ENCODE measurements at regions not wholly inside any gene's neighbourhood (a gene's known extent, or its start where the extent isn't known, plus 50 kb on each side); places are given as distances from the start of the nearest gene placed in this dataset.
"Not testable (repeated sequence)": the region's sequence is repeated elsewhere in the genome, so short reads cannot be mapped to it uniquely, and the experiment has no call there.

- H3K27ac Mint-ChIP-seq; CTCF ChIA-PET; POLR2A ChIA-PET; H3K27me3 Mint-ChIP-seq; H3K36me3 Mint-ChIP-seq (ENCODE audit: low read depth); H3K4me3 Mint-ChIP-seq; DNase-seq; H3K4me1 Mint-ChIP-seq: not testable (repeated sequence)
- H3K9me3 Mint-ChIP-seq = peaks cover 11% of the 10 kb centered on the region
Observed at GRCh38 chr5:114844711-114845110, 325.0 kb downstream of the TRIM36 start.

GRCh38 chr5:114839360-114839759 is 330.3 kb downstream of the TRIM36 start:
- Mint-ChIP-seq H3K36me3 (ENCODE audit: low read depth) (no peaks in the 10 kb centered on the region), H3K9me3 (peaks cover 6% of the 10 kb centered on the region), H3K27me3 (no peaks in the 10 kb centered on the region), H3K4me3 (no peak overlapping the region), H3K4me1 (no peaks in the 10 kb centered on the region), H3K27ac (no peak overlapping the region)
- DNase-seq = no peak
- CTCF ChIA-PET = no interaction called here
- POLR2A ChIA-PET = no interaction called here

GRCh38 chr5:114838937-114839336 is 330.8 kb downstream of the TRIM36 start:
- H3K9me3 Mint-ChIP-seq = peaks cover 1% of the 10 kb centered on the region
- H3K36me3 Mint-ChIP-seq (ENCODE audit: low read depth) = no peaks in the 10 kb centered on the region
- no peaks in the 10 kb centered on the region for H3K27me3 Mint-ChIP-seq
- POLR2A ChIA-PET = no interaction called here
- H3K4me1 Mint-ChIP-seq = no peaks in the 10 kb centered on the region
- CTCF ChIA-PET = no interaction called here
- no peak for DNase-seq
- no peak overlapping the region for H3K4me3 Mint-ChIP-seq
- no peak overlapping the region for H3K27ac Mint-ChIP-seq

DNA sequence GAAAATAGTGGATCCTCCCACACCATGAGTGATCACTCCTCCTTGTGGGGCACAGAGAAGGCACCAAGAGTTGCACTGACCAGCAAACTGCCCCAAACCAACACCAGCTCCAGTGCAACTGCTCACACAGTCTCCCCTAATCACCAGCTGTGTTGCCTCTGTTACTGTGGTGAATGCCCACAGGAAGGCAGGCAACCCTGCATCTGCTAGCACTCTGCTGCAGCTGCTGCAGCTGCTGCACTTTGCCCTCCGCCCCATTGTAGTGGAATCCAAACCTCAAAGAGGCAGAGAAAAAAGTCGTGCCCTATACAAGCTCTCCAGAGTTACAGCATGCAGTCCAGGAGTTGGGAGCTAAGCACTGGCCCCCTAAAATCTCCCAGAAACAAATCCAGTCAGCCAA is 339.6 kb downstream of the TRIM36 start:
- no peak overlapping the region for H3K4me3 Mint-ChIP-seq
- H3K4me1 Mint-ChIP-seq = no peaks in the 10 kb centered on the region
- ChIA-PET CTCF (no interaction called here), POLR2A (no interaction called here)
- peaks cover 6% of the 10 kb centered on the region for H3K9me3 Mint-ChIP-seq
- H3K27ac Mint-ChIP-seq = no peak overlapping the region
- H3K27me3 Mint-ChIP-seq = no peaks in the 10 kb centered on the region
- DNase-seq = no peak
- no peaks in the 10 kb centered on the region for H3K36me3 Mint-ChIP-seq (ENCODE audit: low read depth)

- Mint-ChIP-seq H3K27ac (no peak overlapping the region), H3K36me3 (ENCODE audit: low read depth) (no peaks in the 10 kb centered on the region), H3K27me3 (no peaks in the 10 kb centered on the region), H3K4me1 (no peaks in the 10 kb centered on the region), H3K9me3 (peaks cover 8% of the 10 kb centered on the region), H3K4me3 (no peak overlapping the region)
- DNase-seq = no peak
- POLR2A ChIA-PET = no interaction called here
- CTCF ChIA-PET = no interaction called here
Observed at GRCh38 chr5:114822863-114823262, 346.8 kb downstream of the TRIM36 start.

DNA sequence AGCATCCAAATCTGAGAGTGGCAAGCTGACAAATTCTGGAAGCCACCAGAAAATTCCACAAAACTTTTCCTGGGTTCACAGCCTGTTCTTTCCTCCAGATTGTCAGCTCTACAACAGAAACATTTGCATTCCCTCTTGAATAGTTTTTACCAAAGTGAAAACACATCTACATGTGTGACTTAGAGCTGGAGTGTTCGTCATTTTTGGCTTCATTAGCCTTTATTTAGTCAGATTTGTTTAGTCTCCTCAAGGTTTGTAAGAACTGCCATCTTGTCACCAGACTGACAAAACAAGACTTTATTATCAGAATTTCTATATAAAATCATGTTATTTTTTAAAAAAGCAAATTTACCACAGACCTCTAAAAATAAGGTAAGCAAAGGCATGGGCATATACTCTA is 347.3 kb downstream of the TRIM36 start:
- Mint-ChIP-seq H3K27ac (no peak overlapping the region), H3K9me3 (peaks cover 8% of the 10 kb centered on the region), H3K36me3 (ENCODE audit: low read depth) (no peaks in the 10 kb centered on the region), H3K4me3 (no peak overlapping the region), H3K27me3 (no peaks in the 10 kb centered on the region), H3K4me1 (no peaks in the 10 kb centered on the region)
- ChIA-PET POLR2A (no interaction called here), CTCF (no interaction called here)
- DNase-seq = no peak

DNA sequence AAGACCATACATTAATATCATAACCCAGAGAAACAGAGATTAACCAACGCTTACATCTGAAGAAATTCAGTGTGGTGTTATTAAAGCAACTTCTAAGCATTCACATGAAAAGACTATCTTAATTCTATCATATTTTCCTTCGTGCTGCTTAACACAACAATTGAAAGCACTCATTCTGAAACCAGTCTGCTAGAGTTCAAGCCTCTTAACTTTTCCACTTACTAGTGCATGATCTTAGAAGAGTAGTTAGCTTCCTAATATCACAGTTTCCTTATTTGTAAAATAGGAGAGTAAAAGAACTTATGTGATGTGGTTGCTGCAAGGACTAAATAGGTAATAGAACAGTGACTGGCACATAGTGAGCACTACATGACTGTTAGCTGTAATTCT is 379.3 kb downstream of the TRIM36 start:
- H3K4me1 Mint-ChIP-seq = no peaks in the 10 kb centered on the region
- H3K4me3 Mint-ChIP-seq = no peak overlapping the region
- ChIA-PET POLR2A (no interaction called here), CTCF (no interaction called here)
- no peaks in the 10 kb centered on the region for H3K36me3 Mint-ChIP-seq (ENCODE audit: low read depth)
- H3K9me3 Mint-ChIP-seq = no peaks in the 10 kb centered on the region
- H3K27ac Mint-ChIP-seq = no peak overlapping the region
- DNase-seq = no peak
- H3K27me3 Mint-ChIP-seq = no peaks in the 10 kb centered on the region

GRCh38 chr5:114789773-114790402 is 379.8 kb downstream of the TRIM36 start:
- H3K36me3 Mint-ChIP-seq (ENCODE audit: low read depth) = no peaks in the 10 kb centered on the region
- POLR2A ChIA-PET = no interaction called here
- H3K4me3 Mint-ChIP-seq = no peak overlapping the region
- no peaks in the 10 kb centered on the region for H3K4me1 Mint-ChIP-seq
- CTCF ChIA-PET = no interaction called here
- no peaks in the 10 kb centered on the region for H3K9me3 Mint-ChIP-seq
- H3K27me3 Mint-ChIP-seq = no peaks in the 10 kb centered on the region
- no peak overlapping the region for H3K27ac Mint-ChIP-seq
- DNase-seq = no peak

DNA sequence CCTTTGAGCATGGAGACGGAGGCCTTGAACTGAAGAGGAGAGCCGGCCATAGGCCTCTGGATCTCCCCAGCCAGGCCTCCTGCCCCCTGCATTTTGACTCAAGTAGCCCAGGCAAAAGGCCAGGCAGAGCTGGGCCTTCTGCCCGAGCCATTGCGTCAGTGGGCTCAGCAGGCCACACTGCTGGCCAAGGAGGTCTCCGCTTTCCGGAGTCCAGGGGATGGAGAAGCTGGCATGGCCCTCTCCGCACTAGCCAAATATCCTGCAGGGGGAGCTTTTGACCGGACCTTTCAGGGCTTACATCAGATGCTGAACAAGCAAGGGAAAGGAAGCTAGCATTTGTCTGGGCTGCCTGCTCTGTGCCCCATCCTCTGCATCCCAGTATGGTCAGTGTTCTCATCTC is 386.8 kb downstream of the TRIM36 start:
- Mint-ChIP-seq H3K4me3 (no peak overlapping the region), H3K27me3 (no peaks in the 10 kb centered on the region), H3K4me1 (no peaks in the 10 kb centered on the region), H3K9me3 (no peaks in the 10 kb centered on the region), H3K36me3 (ENCODE audit: low read depth) (no peaks in the 10 kb centered on the region), H3K27ac (no peak overlapping the region)
- ChIA-PET POLR2A (no interaction called here), CTCF (no interaction called here)
- no peak for DNase-seq

DNA sequence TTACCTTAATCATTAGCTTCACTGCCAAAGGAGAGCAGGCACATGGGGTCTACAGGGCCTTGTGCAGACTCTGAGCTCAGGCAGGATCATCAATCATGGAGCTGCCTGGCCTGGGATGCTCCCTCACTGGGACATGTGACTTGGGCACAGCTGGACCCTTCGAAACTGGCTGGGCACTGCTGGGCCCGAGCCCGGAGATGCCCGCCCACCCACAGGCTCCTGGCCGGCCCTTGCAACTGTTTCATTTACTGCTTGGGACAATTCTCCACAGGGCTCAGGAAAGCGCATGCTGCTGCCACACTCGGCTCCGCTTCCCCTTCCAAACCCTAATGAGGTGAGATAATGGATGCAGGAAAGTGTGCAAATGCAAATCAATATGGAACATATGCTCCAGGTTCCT is 387.5 kb downstream of the TRIM36 start:
- H3K36me3 Mint-ChIP-seq (ENCODE audit: low read depth) = no peaks in the 10 kb centered on the region
- H3K4me3 Mint-ChIP-seq = no peak overlapping the region
- CTCF ChIA-PET = no interaction called here
- POLR2A ChIA-PET = no interaction called here
- DNase-seq = no peak
- no peaks in the 10 kb centered on the region for H3K9me3 Mint-ChIP-seq
- H3K27ac Mint-ChIP-seq = no peak overlapping the region
- no peaks in the 10 kb centered on the region for H3K27me3 Mint-ChIP-seq
- no peaks in the 10 kb centered on the region for H3K4me1 Mint-ChIP-seq

- no peak overlapping the region for H3K4me3 Mint-ChIP-seq
- no peak for DNase-seq
- H3K36me3 Mint-ChIP-seq (ENCODE audit: low read depth) = no peaks in the 10 kb centered on the region
- H3K27me3 Mint-ChIP-seq = no peaks in the 10 kb centered on the region
- CTCF ChIA-PET = no interaction called here
- H3K27ac Mint-ChIP-seq = no peak overlapping the region
- no peaks in the 10 kb centered on the region for H3K9me3 Mint-ChIP-seq
- no peaks in the 10 kb centered on the region for H3K4me1 Mint-ChIP-seq
- POLR2A ChIA-PET = no interaction called here
Observed at GRCh38 chr5:114780290-114780689, 389.4 kb downstream of the TRIM36 start.

DNA sequence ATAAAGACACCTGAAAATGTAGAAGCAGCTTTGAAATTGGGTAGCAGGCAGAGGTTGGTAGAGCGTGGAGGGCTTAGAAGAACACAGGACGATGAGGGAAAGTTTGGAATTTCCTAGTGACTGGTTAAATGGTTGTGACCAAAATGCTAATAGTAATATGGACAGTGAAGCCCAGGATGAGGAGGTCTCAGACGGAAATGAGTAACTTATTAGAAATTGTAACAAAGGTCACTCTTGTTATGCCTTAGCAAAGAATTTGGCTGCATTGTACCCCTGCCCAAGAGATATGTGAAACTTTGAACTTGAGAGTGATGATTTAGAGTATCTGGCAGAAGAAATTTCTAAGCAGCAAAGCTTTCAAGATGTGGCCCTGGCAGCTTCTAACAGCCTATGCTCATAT is 382.5 kb downstream of the KCNN2 start:
- CTCF ChIA-PET = no interaction called here
- POLR2A ChIA-PET = no interaction called here
- DNase-seq = no peak
- Mint-ChIP-seq H3K27me3 (no peaks in the 10 kb centered on the region), H3K9me3 (peaks cover 2% of the 10 kb centered on the region), H3K27ac (no peak overlapping the region), H3K36me3 (ENCODE audit: low read depth) (no peaks in the 10 kb centered on the region), H3K4me3 (no peak overlapping the region), H3K4me1 (no peaks in the 10 kb centered on the region)

DNA sequence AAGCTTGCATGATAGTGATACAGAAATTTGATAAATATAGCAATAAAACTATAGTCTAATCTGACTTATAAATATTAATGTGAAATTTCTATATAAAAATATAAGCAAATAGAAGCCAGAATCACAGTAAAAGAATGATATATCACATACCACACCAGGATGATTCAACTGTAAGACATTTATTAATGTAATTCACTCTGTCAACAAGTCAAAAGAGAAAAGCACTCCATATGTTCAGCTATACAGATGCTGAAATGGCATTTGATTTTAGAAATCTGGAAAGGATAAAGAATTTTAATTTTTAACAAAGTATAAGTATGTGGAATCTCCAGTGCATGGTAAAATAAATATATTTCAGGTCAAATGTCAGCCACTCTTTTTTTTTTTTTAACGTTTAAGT is 372.4 kb downstream of the KCNN2 start:
- H3K9me3 Mint-ChIP-seq = peaks cover 4% of the 10 kb centered on the region
- H3K4me1 Mint-ChIP-seq = no peaks in the 10 kb centered on the region
- no peaks in the 10 kb centered on the region for H3K27me3 Mint-ChIP-seq
- no peak for DNase-seq
- no peak overlapping the region for H3K27ac Mint-ChIP-seq
- ChIA-PET CTCF (no interaction called here), POLR2A (no interaction called here)
- H3K4me3 Mint-ChIP-seq = no peak overlapping the region
- H3K36me3 Mint-ChIP-seq (ENCODE audit: low read depth) = no peaks in the 10 kb centered on the region

- Mint-ChIP-seq H3K4me1 (no peaks in the 10 kb centered on the region), H3K27ac (no peak overlapping the region), H3K27me3 (no peaks in the 10 kb centered on the region), H3K4me3 (no peak overlapping the region), H3K36me3 (ENCODE audit: low read depth) (no peaks in the 10 kb centered on the region), H3K9me3 (peaks cover 4% of the 10 kb centered on the region)
- CTCF ChIA-PET = no interaction called here
- DNase-seq = no peak
- POLR2A ChIA-PET = no interaction called here
Observed at GRCh38 chr5:114729986-114730385, 368.1 kb downstream of the KCNN2 start.

- Mint-ChIP-seq H3K27ac (no peak overlapping the region), H3K36me3 (ENCODE audit: low read depth) (no peaks in the 10 kb centered on the region), H3K4me3 (no peak overlapping the region), H3K27me3 (no peaks in the 10 kb centered on the region), H3K9me3 (peaks cover 7% of the 10 kb centered on the region), H3K4me1 (no peaks in the 10 kb centered on the region)
- ChIA-PET CTCF (no interaction called here), POLR2A (no interaction called here)
- no peak for DNase-seq
Observed at GRCh38 chr5:114727358-114727757, 365.5 kb downstream of the KCNN2 start.
